ENCODE measurements at regions not wholly inside any gene's neighbourhood (a gene's known extent, or its start where the extent isn't known, plus 50 kb on each side); places are given as distances from the start of the nearest gene placed in this dataset.

- TF ChIP-seq ATF3 (IDR thresholded peaks at IDR 0.05) (0 out of 2 replicates have a peak, but pooled peaks have one; percentile 12), ATF3 (CRISPR knock-in tag; conservative IDR thresholded peaks at IDR 0.05) (no peak), ASH1L (IDR thresholded peaks at IDR 0.05; ENCODE audit: borderline replicate concordance, low read depth, partially characterized antibody) (no peak), ARID2 (IDR thresholded peaks at IDR 0.05) (no peak), ZNF174 (CRISPR knock-in tag; IDR thresholded peaks at IDR 0.05) (no peak), TCF7 (IDR thresholded peaks at IDR 0.05; ENCODE audit: borderline replicate concordance) (no peak), MTF1 (CRISPR knock-in tag; IDR thresholded peaks at IDR 0.05; ENCODE audit: borderline replicate concordance) (no peak)
Measured at GRCh38 chr3:46114323-46114988, 87.2 kb upstream of the XCR1 start (continued).

GRCh38 chr3:46113608-46114007, 86.3 kb upstream of the XCR1 start:
- H3K9ac ChIP-seq (ENCODE audit: insufficient read depth in 1 of 2, low read depth in 2 of 2, low read length in 2 of 2) = no peak overlapping the region
- H3K36me3 ChIP-seq (ENCODE audit: control insufficient read depth, insufficient read depth, low read length) = no peaks in the 10 kb centered on the region
- no peak overlapping the region for H3K4me3 ChIP-seq
- no peak overlapping the region for H3K4me2 ChIP-seq (ENCODE audit: insufficient read depth, low read length)
- peaks cover 2 to 6% of the 10 kb centered on the region in 2 experiments; a peak in 3 of 5 replicates for H3K27me3 ChIP-seq (ENCODE audit: control insufficient read depth in 2 of 2, insufficient read depth in 2 of 2, low read length in 2 of 2)
- ATAC-seq (no peak), DNase-seq (ENCODE audit: extremely low read depth in 1 of 4, low spot score in 3 of 4) (no peak), FAIRE-seq (no peak)
- no peaks in the 10 kb centered on the region for H3K9me1 ChIP-seq (ENCODE audit: control insufficient read depth, insufficient read depth, low read length)
- BruUV-seq (replicated peaks) = no TSS peak
- in situ Hi-C loops (cut with MboI) (no loop called here), intact Hi-C loops (cut with micrococcal nuclease) (no loop called here)
- ChIA-PET POLR2A (no interaction called here), CTCF (ENCODE audit: low intra/inter-chr PET ratio) (no interaction called here)
- no peak overlapping the region for H2AFZ ChIP-seq (ENCODE audit: low read depth, low read length)
- TF ChIP-seq TBP (optimal IDR thresholded peaks at IDR 0.05; ENCODE audit: low read depth, low read length) = no peak
- TF ChIP-seq KAT7 (CRISPR knock-in tag; IDR thresholded peaks at IDR 0.05; ENCODE audit: borderline replicate concordance) = no peak
- TF ChIP-seq SMAD1 (IDR thresholded peaks at IDR 0.05; ENCODE audit: low read depth, low read length, partially characterized antibody) = no peak
- TF ChIP-seq BRF2 (IDR thresholded peaks at IDR 0.05; ENCODE audit: borderline replicate concordance, insufficient read depth, insufficient read length) = no peak
- no peak for TF ChIP-seq MCM3 (IDR thresholded peaks at IDR 0.05)
- TF ChIP-seq HDAC6 (IDR thresholded peaks at IDR 0.05; ENCODE audit: low read depth, low read length) = no peak
- TF ChIP-seq IRF1 (CRISPR knock-in tag; IDR thresholded peaks at IDR 0.05; ENCODE audit: borderline replicate concordance) = no peak
- TF ChIP-seq POLR2AphosphoS5 (IDR thresholded peaks at IDR 0.05; ENCODE audit: control insufficient read depth, insufficient read depth, low read depth, low read length) = no peak
- TF ChIP-seq JUND (IDR thresholded peaks at IDR 0.05; ENCODE audit: borderline replicate concordance, low read depth, low read length) = no peak
- no peak for TF ChIP-seq JUND (tag; IDR thresholded peaks at IDR 0.05; ENCODE audit: borderline replicate concordance, low read depth, low read length)
- TF ChIP-seq NR0B1 (IDR thresholded peaks at IDR 0.05; ENCODE audit: partially characterized antibody) = no peak
- TF ChIP-seq KLF16 (IDR thresholded peaks at IDR 0.05) = no peak
- no peaks in the 10 kb centered on the region for H3K9me3 ChIP-seq (replicated peaks; ENCODE audit: control insufficient read depth, insufficient read depth, low read depth, low read length)
- H3K4me1 ChIP-seq (replicated peaks in 1 of 2; ENCODE audit: control insufficient read depth in 2 of 2, insufficient read depth in 2 of 2, low read length in 2 of 2) = no peaks in the 10 kb centered on the region
- no peaks in the 10 kb centered on the region for H4K20me1 ChIP-seq (replicated peaks; ENCODE audit: control insufficient read depth, insufficient read depth, low read length)
- no peak overlapping the region for H3K27ac ChIP-seq (ENCODE audit: extremely low read depth, low read depth, low read length)
- H3K79me2 ChIP-seq (ENCODE audit: control insufficient read depth, insufficient read depth, low read length) = no peaks in the 10 kb centered on the region
- 0% methylated on average over 4 of the region's 4 CpGs for WGBS (ENCODE audit: insufficient coverage, low coverage, missing lambda C conversion rate)
